GM21528 (cell line): ENCODE measurements at regions not wholly inside any gene's neighbourhood (a gene's known extent, or its start where the extent isn't known, plus 50 kb on each side); places are given as distances from the start of the nearest gene placed in this dataset.
"Not testable (repeated sequence)": the region's sequence is repeated elsewhere in the genome, so short reads cannot be mapped to it uniquely, and the experiment has no call there.

Source experiments
- ATAC-seq: cut with Tn5 transposase; IDR thresholded peaks from one replicate; pipeline ENCODE4 v1.9.1; 2021; ENCODE audit warnings: mild to moderate bottlenecking, moderate library complexity; ENCODE audit not compliant: unreplicated experiment, low FRiP score

- no peak for ATAC-seq
These were observed 55.1 kb upstream of the F9 start for GRCh38 chrX:139475432-139475831.

GRCh38 chrX:139461945-139462344, 68.6 kb upstream of the F9 start:
- not testable (repeated sequence) for ATAC-seq

- ATAC-seq: no peak
These were observed 75.8 kb upstream of the F9 start for GRCh38 chrX:139454743-139455142.

GRCh38 chrX:139448996-139449395, 81.5 kb upstream of the F9 start:
- no peak for ATAC-seq

GRCh38 chrX:139446832-139447231, 83.7 kb upstream of the F9 start:
- no peak for ATAC-seq

GRCh38 chrX:139429913-139430312, 100.6 kb upstream of the F9 start:
- no peak for ATAC-seq

- ATAC-seq: no peak
These were observed 107.4 kb upstream of the F9 start for GRCh38 chrX:139423186-139423585.

GRCh38 chrX:139398258-139398657, 132.3 kb upstream of the F9 start:
- not testable (repeated sequence) for ATAC-seq

GRCh38 chrX:139388254-139388653, 142.3 kb upstream of the F9 start:
- no peak for ATAC-seq

- no peak for ATAC-seq
These were observed 148.0 kb upstream of the F9 start for GRCh38 chrX:139382529-139382928.

GRCh38 chrX:139376547-139376946, 154.0 kb upstream of the F9 start:
- ATAC-seq: not testable (repeated sequence)

- no peak for ATAC-seq
These were observed 170.2 kb upstream of the F9 start for GRCh38 chrX:139360356-139360755.

- not testable (repeated sequence) for ATAC-seq
These were observed 187.9 kb upstream of the F9 start for GRCh38 chrX:139342594-139342991.

- ATAC-seq: not testable (repeated sequence)
These were observed 188.5 kb upstream of the F9 start for GRCh38 chrX:139341855-139342593.

- no peak for ATAC-seq
These were observed 198.1 kb upstream of the F9 start for GRCh38 chrX:139332441-139332840.

GRCh38 chrX:139327355-139327754, 203.2 kb upstream of the F9 start:
- ATAC-seq: no peak

GRCh38 chrX:139324756-139325155, 205.8 kb upstream of the F9 start:
- no peak for ATAC-seq

GRCh38 chrX:139320661-139321354, 209.7 kb upstream of the F9 start:
- ATAC-seq: not testable (repeated sequence)

- ATAC-seq: not testable (repeated sequence)
These were observed 223.9 kb upstream of the F9 start for GRCh38 chrX:139306675-139307074.

- no peak for ATAC-seq
These were observed 226.1 kb upstream of the F9 start for GRCh38 chrX:139304471-139304870.

GRCh38 chrX:139299309-139299708, 231.2 kb upstream of the F9 start:
- no peak for ATAC-seq

GRCh38 chrX:139298437-139298836, 232.1 kb upstream of the F9 start:
- ATAC-seq: no peak
